PC-9 (cell line): ENCODE measurements at regions not wholly inside any gene's neighbourhood (a gene's known extent, or its start where the extent isn't known, plus 50 kb on each side); places are given as distances from the start of the nearest gene placed in this dataset.

Experiments
- BruUV-seq: library from RNA; stranded (reverse); fragments of 400-500 nt; replicated peaks from 2 replicates; lab custom pipeline; 2021; lab: Mats Ljungman, UMichigan
- CTCF ChIA-PET: fragments of 300-600 bp; sonication (Branson Sonifier 250); formaldehyde crosslinking; loops from one replicate; lab custom pipeline; 2022; ENCODE audit warnings: antibody characterized with exemption; lab: Charles Lee
- POLR2A ChIA-PET: fragments of 300-600 bp; sonication (Branson Sonifier 250); formaldehyde crosslinking; loops from one replicate; lab custom pipeline; 2022; ENCODE audit warnings: antibody characterized with exemption; ENCODE audit not compliant: unreplicated experiment; lab: Charles Lee
- DNase-seq, 2 experiments: peaks; one replicate each; pipeline versions ENCODE4 v3.0.0 to v3.0.0-alpha.2; 2015 to 2022; ENCODE audit warnings: mixed read lengths in 1 of 2
- H2AFZ ChIP-seq: fragments of 200-600 bp; sonication (generic); 2 replicates; pipeline ENCODE4 v1.8.1; 2017; ENCODE audit warnings: antibody characterized with exemption
- H3F3A ChIP-seq: fragments of 200-600 bp; sonication (generic); 2 replicates; pipeline ENCODE4 v1.8.1; 2017; ENCODE audit warnings: antibody characterized with exemption, mild to moderate bottlenecking, low read depth; ENCODE audit not compliant: insufficient read depth
- H3K27ac ChIP-seq: fragments of 200-600 bp; sonication (generic); 2 replicates; pipeline ENCODE4 v1.6.1; 2016; ENCODE audit warnings: mixed run types
- H3K27me3 ChIP-seq: fragments of 200-600 bp; sonication (generic); 2 replicates; pipeline ENCODE4 v1.6.1; 2016; ENCODE audit warnings: low read depth, mixed run types; ENCODE audit not compliant: insufficient read depth
- H3K36me3 ChIP-seq: fragments of 200-600 bp; sonication (generic); 2 replicates; pipeline ENCODE4 v1.6.1; 2016; ENCODE audit warnings: low read depth, mixed run types
- H3K4me1 ChIP-seq: fragments of 200-600 bp; sonication (generic); replicated peaks from 2 replicates; pipeline ENCODE4 v1.6.1; 2016; ENCODE audit warnings: mixed run types; ENCODE audit not compliant: insufficient read depth
- H3K4me2 ChIP-seq: fragments of 200-600 bp; sonication (generic); 2 replicates; pipeline ENCODE4 v1.6.1; 2017; ENCODE audit warnings: mixed run types
- H3K4me3 ChIP-seq: fragments of 200-600 bp; sonication (generic); 2 replicates; pipeline ENCODE4 v1.6.1; 2016; ENCODE audit warnings: mixed run types
- H3K79me2 ChIP-seq: fragments of 200-600 bp; sonication (generic); 2 replicates; pipeline ENCODE4 v1.6.1; 2017; ENCODE audit warnings: low read depth, mixed run types
- H3K9me2 ChIP-seq: fragments of 200-600 bp; sonication (generic); 2 replicates; pipeline ENCODE4 v1.8.1; 2017; ENCODE audit warnings: mild to moderate bottlenecking; ENCODE audit not compliant: insufficient read depth
- H3K9me3 ChIP-seq: fragments of 200-600 bp; sonication (generic); 2 replicates; pipeline ENCODE4 v1.8.1; 2016; ENCODE audit warnings: low read depth; ENCODE audit not compliant: insufficient read depth
- H4K20me1 ChIP-seq: fragments of 200-600 bp; sonication (generic); 2 replicates; pipeline ENCODE4 v1.8.1; 2017; ENCODE audit not compliant: insufficient read depth
- EZH2 ChIP-seq: fragments of 200-600 bp; sonication (generic); IDR thresholded peaks from 2 replicates; pipeline ENCODE4 v1.8.0; 2017; ENCODE audit warnings: antibody characterized with exemption, low read depth
- intact Hi-C: fragments of 100-400 bp; cut with micrococcal nuclease; formaldehyde crosslinking; loops from one replicate; pipeline ENCODE4 v1.10.0; 2022; ENCODE audit not compliant: unreplicated experiment
- TF ChIP-seq, protein P1 (sequence below): fragments of 200-600 bp; sonication (generic); conservative IDR thresholded peaks from 2 replicates; pipeline ENCODE4 v1.6.1; 2017; ENCODE audit warnings: mixed run types, antibody characterized with exemption, mild to moderate bottlenecking, moderate library complexity

DNA sequence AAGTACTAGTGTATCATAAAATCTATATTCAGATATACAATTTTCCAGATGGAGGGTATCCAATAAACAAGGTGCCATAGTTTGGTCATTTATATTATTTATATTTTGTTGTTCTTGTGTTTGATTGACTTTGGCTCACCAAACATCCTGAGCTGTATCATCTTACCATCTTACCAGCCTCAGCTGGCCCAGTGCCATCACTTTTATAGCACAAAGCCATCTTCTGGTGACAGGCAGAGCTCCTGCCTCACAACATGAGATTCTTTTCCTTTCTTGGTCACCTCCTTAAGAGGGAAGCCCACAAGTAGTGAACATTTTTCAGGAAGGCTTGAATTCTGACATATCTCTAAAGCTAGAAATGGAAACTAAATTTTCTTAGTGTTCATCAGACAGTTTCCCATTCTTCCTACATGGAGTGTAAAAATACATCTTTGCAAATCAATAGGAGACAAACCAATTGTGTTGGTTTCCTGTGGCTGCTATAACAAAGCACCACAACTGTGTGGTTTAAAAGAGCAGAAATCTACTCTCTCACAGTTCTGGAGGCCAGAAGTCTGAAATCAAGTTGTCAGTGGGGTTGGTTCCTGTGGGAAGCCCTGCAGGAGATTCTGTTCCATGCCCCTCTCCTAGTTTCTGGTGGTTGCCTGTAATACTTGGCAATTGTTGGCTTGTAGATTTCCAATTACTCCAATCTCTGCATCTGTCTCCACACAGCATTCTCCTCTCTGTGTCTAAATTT lies 341.8 kb downstream of the MAN2A1 start:
- Histone ChIP-seq H3K9me3 (no peaks in the 10 kb centered on the region), H3K4me2 (no peak overlapping the region), H3F3A (no peaks in the 10 kb centered on the region), H2AFZ (no peak overlapping the region), H3K27me3 (no peaks in the 10 kb centered on the region), H3K79me2 (no peaks in the 10 kb centered on the region), H4K20me1 (no peaks in the 10 kb centered on the region), H3K4me1 (no peaks in the 10 kb centered on the region), H3K27ac (no peak overlapping the region), H3K9me2 (no peaks in the 10 kb centered on the region), H3K4me3 (no peak overlapping the region), H3K36me3 (no peaks in the 10 kb centered on the region)
- no TSS peak for BruUV-seq
- no peak for DNase-seq
- TF ChIP-seq, protein P1, sequence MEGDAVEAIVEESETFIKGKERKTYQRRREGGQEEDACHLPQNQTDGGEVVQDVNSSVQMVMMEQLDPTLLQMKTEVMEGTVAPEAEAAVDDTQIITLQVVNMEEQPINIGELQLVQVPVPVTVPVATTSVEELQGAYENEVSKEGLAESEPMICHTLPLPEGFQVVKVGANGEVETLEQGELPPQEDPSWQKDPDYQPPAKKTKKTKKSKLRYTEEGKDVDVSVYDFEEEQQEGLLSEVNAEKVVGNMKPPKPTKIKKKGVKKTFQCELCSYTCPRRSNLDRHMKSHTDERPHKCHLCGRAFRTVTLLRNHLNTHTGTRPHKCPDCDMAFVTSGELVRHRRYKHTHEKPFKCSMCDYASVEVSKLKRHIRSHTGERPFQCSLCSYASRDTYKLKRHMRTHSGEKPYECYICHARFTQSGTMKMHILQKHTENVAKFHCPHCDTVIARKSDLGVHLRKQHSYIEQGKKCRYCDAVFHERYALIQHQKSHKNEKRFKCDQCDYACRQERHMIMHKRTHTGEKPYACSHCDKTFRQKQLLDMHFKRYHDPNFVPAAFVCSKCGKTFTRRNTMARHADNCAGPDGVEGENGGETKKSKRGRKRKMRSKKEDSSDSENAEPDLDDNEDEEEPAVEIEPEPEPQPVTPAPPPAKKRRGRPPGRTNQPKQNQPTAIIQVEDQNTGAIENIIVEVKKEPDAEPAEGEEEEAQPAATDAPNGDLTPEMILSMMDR = no peak
- TF ChIP-seq EZH2 = no peak
- intact Hi-C loops = no loop called here
- ChIA-PET POLR2A (no interaction called here), CTCF (no interaction called here)

DNA sequence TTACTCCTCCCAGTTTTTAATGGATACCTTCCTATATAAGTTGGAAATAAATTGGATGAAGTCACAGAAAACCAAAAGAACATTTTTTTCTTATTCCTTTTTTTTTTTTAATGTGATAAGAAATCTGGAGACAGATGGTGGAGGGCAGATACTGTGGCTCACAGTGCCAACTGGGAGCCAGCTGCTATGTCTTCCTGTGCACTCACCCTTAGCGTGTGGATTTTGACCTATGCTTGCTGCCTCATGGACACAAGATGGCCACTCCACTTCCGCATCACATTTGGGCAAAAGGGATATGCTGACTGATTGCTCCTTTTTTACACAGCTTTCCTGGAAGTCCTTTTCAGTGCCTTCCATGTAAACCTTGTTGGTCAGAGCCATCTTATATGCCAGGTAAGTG lies 342.6 kb downstream of the MAN2A1 start:
- H3K36me3 ChIP-seq = no peaks in the 10 kb centered on the region
- H2AFZ ChIP-seq = no peak overlapping the region
- H3F3A ChIP-seq = no peaks in the 10 kb centered on the region
- no peak overlapping the region for H3K4me3 ChIP-seq
- no peak overlapping the region for H3K27ac ChIP-seq
- H3K4me1 ChIP-seq = no peaks in the 10 kb centered on the region
- intact Hi-C loops = no loop called here
- H3K27me3 ChIP-seq = no peaks in the 10 kb centered on the region
- H3K79me2 ChIP-seq = no peaks in the 10 kb centered on the region
- CTCF ChIA-PET = no interaction called here
- H3K9me2 ChIP-seq = no peaks in the 10 kb centered on the region
- POLR2A ChIA-PET = no interaction called here
- no peak for TF ChIP-seq EZH2
- TF ChIP-seq, protein P1 = no peak
- H3K9me3 ChIP-seq = no peaks in the 10 kb centered on the region
- H4K20me1 ChIP-seq = no peaks in the 10 kb centered on the region
- DNase-seq = no peak
- no peak overlapping the region for H3K4me2 ChIP-seq
- no TSS peak for BruUV-seq

DNA sequence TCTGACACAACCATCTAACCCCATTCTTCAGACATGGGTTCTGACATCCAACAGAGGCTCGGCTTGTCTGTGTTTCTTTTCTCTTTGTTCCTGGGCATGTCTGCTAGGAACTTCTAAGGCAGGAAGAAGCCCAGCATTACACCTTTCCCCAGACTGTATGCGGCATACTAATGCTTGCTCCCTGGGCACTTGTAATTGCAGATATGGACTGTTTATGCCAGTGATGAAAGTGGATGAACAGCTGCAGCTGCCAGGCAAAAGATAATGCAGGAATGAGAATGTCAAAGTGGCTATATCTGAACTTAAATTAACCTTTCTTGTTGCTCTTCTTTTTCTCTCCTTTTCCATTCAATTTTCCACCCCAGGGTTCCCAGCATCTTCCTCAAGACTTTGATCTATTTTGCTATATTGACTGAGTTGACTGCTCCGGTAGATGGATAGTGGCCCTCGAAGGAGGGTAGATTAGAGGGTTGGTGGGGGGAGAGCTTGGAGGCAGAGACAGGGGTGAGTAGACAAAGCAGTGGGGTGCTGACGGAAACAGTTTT lies 344.4 kb downstream of the MAN2A1 start:
- no peaks in the 10 kb centered on the region for H3K4me1 ChIP-seq
- no peak overlapping the region for H2AFZ ChIP-seq
- ChIA-PET CTCF (no interaction called here), POLR2A (no interaction called here)
- no TSS peak for BruUV-seq
- no peak for TF ChIP-seq EZH2
- TF ChIP-seq, protein P1 = no peak
- no peak for DNase-seq
- intact Hi-C loops = no loop called here
- no peaks in the 10 kb centered on the region for H3K27me3 ChIP-seq
- no peak overlapping the region for H3K4me2 ChIP-seq
- no peaks in the 10 kb centered on the region for H3K79me2 ChIP-seq
- H4K20me1 ChIP-seq = no peaks in the 10 kb centered on the region
- H3K36me3 ChIP-seq = no peaks in the 10 kb centered on the region
- H3K4me3 ChIP-seq = no peak overlapping the region
- H3F3A ChIP-seq = no peaks in the 10 kb centered on the region
- H3K27ac ChIP-seq = no peak overlapping the region
- no peaks in the 10 kb centered on the region for H3K9me3 ChIP-seq
- H3K9me2 ChIP-seq = no peaks in the 10 kb centered on the region
